ENCODE measurements at regions not wholly inside any gene's neighbourhood (a gene's known extent, or its start where the extent isn't known, plus 50 kb on each side); places are given as distances from the start of the nearest gene placed in this dataset.

GRCh38 chr15:62912282-62912681, 130.3 kb upstream of the TPM1 start:
- TF ChIP-seq EZH2 (IDR thresholded peaks at IDR 0.05; ENCODE audit: low read length) (no peak), CTCF (optimal IDR thresholded peaks at IDR 0.05 in 1 of 3, IDR thresholded peaks at IDR 0.05 in 1 of 3, conservative IDR thresholded peaks at IDR 0.05 in 1 of 3; ENCODE audit: extremely low read depth in 1 of 3, insufficient read depth in 2 of 3, low read length in 3 of 3) (no peak)

Data from keratinocyte (primary cell).